SK-N-SH (cell line): ENCODE measurements at regions not wholly inside any gene's neighbourhood (a gene's known extent, or its start where the extent isn't known, plus 50 kb on each side); places are given as distances from the start of the nearest gene placed in this dataset.

Experiments
- EP300 ChIP-seq, 2 experiments: IDR thresholded peaks; 2 replicates each; pipeline versions ENCODE4 v1.4.0 to v1.6.1; 2012; ENCODE audit warnings: borderline replicate concordance in 1 of 2, low read depth in 1 of 2, low read length in 1 of 2
- EZH2phosphoT487 ChIP-seq: fragments of 200-600 bp; sonication (generic); IDR thresholded peaks from 2 replicates; pipeline ENCODE4 v1.6.1; 2017; ENCODE audit warnings: low read depth, mixed run types, mild to moderate bottlenecking, antibody characterized with exemption, moderate library complexity, borderline replicate concordance
- MXI1 ChIP-seq: IDR thresholded peaks from 2 replicates; pipeline ENCODE4 v1.6.1; 2012; ENCODE audit warnings: mild to moderate bottlenecking, low read depth, low read length, improper control_type of control experiment
- NRF1 ChIP-seq: IDR thresholded peaks from 2 replicates; pipeline ENCODE4 v1.6.1; 2012; ENCODE audit warnings: low read depth, mild to moderate bottlenecking, low read length
- PBX3 ChIP-seq: IDR thresholded peaks from 2 replicates; pipeline ENCODE4; 2012
- POLR2AphosphoS5 ChIP-seq: IDR thresholded peaks from 2 replicates; pipeline ENCODE4 v1.6.1; 2012; ENCODE audit warnings: low read depth, low read length
- RAD21 ChIP-seq: IDR thresholded peaks from 2 replicates; pipeline ENCODE4 v1.6.1; 2012; ENCODE audit warnings: mild to moderate bottlenecking, low read length
- RCOR1 ChIP-seq: fragments of 150-350 bp; IDR thresholded peaks from 2 replicates; pipeline ENCODE4 v1.6.1; 2017; ENCODE audit warnings: antibody characterized with exemption, low read length
- RXRA ChIP-seq: IDR thresholded peaks from 2 replicates; pipeline ENCODE4 v1.4.0; 2012; ENCODE audit warnings: low read depth, mild to moderate bottlenecking, borderline replicate concordance
- YY1 ChIP-seq: IDR thresholded peaks from 2 replicates; pipeline ENCODE4 v1.4.0; 2012; ENCODE audit warnings: low read depth, mild to moderate bottlenecking
- TF ChIP-seq, protein P1 (sequence below): fragments of 200-600 bp; sonication (generic); IDR thresholded peaks from 2 replicates; pipeline ENCODE4 v1.6.1; 2017; ENCODE audit warnings: antibody characterized with exemption, mild to moderate bottlenecking, moderate library complexity

- TF ChIP-seq RAD21: no peak
- TF ChIP-seq NRF1: no peak
- TF ChIP-seq EZH2phosphoT487: no peak
- TF ChIP-seq, protein P1, sequence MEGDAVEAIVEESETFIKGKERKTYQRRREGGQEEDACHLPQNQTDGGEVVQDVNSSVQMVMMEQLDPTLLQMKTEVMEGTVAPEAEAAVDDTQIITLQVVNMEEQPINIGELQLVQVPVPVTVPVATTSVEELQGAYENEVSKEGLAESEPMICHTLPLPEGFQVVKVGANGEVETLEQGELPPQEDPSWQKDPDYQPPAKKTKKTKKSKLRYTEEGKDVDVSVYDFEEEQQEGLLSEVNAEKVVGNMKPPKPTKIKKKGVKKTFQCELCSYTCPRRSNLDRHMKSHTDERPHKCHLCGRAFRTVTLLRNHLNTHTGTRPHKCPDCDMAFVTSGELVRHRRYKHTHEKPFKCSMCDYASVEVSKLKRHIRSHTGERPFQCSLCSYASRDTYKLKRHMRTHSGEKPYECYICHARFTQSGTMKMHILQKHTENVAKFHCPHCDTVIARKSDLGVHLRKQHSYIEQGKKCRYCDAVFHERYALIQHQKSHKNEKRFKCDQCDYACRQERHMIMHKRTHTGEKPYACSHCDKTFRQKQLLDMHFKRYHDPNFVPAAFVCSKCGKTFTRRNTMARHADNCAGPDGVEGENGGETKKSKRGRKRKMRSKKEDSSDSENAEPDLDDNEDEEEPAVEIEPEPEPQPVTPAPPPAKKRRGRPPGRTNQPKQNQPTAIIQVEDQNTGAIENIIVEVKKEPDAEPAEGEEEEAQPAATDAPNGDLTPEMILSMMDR: no peak
- no peak for TF ChIP-seq PBX3
- no peak for TF ChIP-seq RXRA
- TF ChIP-seq YY1: no peak
- no peak for TF ChIP-seq MXI1
- no peak for TF ChIP-seq POLR2AphosphoS5
- TF ChIP-seq EP300 (IDR thresholded peaks at IDR 0.05; ENCODE audit: borderline replicate concordance in 1 of 2, low read depth in 1 of 2, low read length in 1 of 2): no peak
- TF ChIP-seq RCOR1: no peak
Measured at GRCh38 chr5:82365026-82365425, 86.9 kb upstream of the RPS23 start.
